GM21717 (cell line): ENCODE measurements at regions not wholly inside any gene's neighbourhood (a gene's known extent, or its start where the extent isn't known, plus 50 kb on each side); places are given as distances from the start of the nearest gene placed in this dataset.

Experiments
- ATAC-seq: cut with Tn5 transposase; IDR thresholded peaks from one replicate; pipeline ENCODE4 v1.9.1; 2021; ENCODE audit warnings: mild to moderate bottlenecking, moderate library complexity; ENCODE audit not compliant: unreplicated experiment

- no peak for ATAC-seq
These were observed 1726.1 kb upstream of the RAG2 start for GRCh38 chr11:38323961-38324761.

- ATAC-seq: no peak
These were observed 1717.1 kb upstream of the RAG2 start for GRCh38 chr11:38315151-38315550.

- ATAC-seq: no peak
These were observed 1709.4 kb upstream of the RAG2 start for GRCh38 chr11:38307455-38307854.

GRCh38 chr11:38305682-38306081 lies 1707.6 kb upstream of the RAG2 start:
- ATAC-seq: no peak

- ATAC-seq: no peak
These were observed 1706.9 kb upstream of the RAG2 start for GRCh38 chr11:38304926-38305325.

DNA sequence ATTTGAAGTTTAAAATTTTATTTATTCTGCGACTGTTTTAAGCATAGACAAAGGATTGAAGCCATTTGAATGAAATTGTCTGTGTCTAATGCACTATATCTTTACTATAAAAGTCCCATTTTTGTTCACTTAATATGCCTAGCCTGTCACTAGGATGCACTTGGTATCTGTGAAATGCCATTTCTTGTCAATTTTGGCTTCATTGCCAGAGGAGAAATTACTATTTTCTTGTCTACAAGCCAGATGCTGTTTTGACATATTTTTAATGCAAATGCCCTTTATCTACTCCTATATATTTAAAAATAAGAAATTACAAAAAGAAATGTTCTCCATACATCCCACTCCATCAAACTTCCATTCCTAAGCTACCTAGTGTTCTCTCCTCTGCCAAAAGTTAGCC lies 1704.5 kb upstream of the RAG2 start:
- no peak for ATAC-seq

DNA sequence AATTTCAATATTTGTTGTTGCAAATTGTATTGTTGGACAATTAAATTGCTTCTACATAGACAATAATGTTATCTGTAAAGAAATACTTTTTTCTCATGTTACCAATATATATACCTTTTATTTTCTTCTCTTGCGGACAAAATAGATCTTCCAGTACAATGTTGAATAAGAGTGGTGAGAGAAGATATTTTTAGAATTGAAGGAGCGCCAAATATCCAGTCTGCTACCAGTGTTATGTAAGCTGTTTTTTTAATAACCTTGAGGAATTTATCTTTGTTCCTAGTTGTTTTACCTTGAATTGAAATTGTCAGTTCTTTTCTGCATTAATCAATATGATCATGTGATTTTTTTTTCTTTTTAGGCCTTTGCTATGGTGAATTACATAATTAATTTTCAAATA lies 1702.5 kb upstream of the RAG2 start:
- no peak for ATAC-seq

GRCh38 chr11:38296211-38296776 lies 1698.3 kb upstream of the RAG2 start:
- ATAC-seq: no peak

- ATAC-seq: no peak
These were observed 1684.7 kb upstream of the RAG2 start for GRCh38 chr11:38282718-38283117.

DNA sequence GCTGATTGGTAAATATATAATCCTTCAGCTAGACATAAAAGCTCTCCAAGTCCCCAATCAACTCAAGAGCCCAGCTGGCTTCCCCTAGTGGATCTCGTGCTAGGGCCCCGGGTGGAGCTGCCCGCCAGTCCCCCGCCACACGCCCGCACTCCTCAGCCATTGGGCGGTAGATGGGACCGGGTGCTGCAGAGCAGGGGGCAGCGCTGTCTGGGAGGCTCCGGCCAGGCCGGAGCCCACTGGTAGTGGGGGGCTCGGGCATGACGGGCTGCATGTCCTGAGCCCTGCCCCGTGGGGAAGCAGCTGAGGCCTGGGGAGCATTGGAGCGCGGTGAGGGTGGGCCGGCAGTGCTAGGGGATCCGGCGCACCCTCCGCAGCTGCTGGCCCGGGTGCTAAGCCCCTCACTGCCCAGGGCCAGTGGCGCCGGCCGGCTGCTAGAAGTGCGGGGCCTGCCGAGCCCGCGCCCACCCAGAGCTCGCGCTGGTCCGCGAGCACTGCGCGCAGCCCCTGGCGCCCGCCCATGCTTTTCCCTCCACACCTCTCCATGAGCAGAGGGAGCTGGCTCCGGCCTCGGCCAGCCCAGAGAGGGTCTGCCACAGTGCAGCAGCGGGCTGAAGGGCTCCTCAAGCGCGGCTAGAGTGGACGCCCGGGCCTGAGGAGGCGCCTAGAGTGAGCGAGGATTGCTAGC lies 1680.6 kb upstream of the RAG2 start:
- ATAC-seq: no peak

DNA sequence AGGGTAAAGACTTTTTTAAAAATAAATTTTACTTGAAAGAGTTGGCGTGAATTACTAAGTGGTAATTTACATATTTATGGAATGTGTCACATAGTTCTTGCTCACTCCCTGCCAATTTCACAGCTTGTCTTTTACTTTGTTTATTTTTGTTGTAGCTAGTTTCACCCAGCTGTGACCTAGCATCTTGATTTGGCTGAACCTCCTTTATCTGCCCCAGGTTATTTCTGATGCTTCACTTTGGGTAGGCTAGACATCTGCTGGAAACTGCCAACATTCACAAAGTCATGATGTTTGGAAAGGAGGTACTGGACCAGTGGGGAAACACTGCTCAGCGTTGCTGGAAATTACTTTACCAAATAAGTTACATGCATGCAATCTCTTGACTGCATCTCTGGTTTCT lies 1676.0 kb upstream of the RAG2 start:
- no peak for ATAC-seq

DNA sequence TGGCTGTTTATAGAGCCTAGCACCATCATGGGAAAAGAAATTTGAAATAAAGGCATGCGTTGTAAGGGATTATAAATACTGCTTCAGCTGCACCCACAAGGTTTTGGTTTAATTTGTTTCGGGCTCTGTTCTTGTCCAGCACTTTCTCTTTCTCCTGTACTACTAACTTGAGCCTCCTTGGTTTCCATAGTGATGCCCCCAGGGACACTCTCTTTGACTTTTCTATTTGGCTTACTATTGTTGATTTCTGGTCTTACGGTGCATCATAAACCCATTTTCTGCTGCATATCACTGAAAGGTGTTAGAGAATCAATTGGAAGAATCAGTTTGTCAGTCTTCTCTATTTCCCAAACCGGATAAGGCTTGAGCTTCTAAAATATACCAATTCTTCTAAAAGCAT lies 1674.3 kb upstream of the RAG2 start:
- ATAC-seq: no peak

DNA sequence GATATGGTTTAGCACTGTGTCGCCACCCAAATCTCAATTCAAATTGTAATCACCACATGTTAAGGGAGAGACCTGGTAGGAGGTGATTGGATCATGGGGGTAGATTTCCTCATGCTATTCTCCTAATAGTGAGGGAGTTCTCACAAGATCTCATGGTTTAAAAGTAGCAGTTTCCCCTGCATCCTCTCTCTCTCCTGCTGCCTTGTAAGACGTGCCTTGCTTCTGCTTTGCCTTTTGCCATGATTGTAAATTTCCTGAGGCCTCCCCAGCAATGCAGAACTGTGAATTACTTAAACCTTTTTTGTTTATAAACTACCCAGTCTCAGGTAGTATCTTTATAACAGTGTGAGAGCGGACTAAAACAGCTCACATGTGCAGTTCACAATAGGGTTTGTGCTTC lies 1668.7 kb upstream of the RAG2 start:
- no peak for ATAC-seq

DNA sequence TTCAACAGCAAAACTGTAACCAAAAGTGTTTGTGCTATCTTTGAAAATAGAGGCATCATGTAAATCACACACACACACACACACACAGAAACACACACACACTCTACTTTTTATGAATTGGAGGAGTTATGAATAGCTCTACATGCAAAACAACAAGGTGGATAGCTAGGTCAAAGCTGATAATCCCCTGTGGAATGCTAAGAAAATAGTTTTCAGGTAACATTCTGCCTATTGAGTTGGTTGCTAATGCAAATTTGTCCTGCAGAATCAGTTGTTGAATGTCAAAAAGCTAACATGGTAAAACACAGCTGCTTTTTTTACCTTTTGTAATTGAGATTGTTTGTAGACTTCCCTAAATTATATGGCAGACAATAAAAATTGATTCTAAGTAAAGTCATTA lies 1658.4 kb upstream of the RAG2 start:
- ATAC-seq: no peak

DNA sequence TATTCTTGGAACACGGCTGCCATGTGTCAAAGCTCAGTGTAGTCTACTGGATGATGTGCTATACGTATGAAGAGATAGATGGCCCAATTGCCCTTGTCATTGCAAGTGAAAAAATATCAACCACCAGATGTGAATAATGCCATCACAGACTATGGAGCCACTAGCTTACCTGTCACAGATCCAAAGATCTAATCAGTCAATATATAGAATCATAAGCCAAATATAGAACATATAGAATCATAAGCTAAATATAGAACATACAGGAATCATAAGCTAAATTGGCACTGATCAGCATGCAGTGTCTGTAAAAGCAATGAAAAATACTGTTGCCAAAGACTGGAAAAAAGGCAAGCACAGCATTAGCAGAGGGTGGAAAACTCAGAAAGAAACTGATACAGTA lies 1656.9 kb upstream of the RAG2 start:
- no peak for ATAC-seq

GRCh38 chr11:38252620-38253019 lies 1654.6 kb upstream of the RAG2 start:
- ATAC-seq: no peak

GRCh38 chr11:38246451-38246850 lies 1648.4 kb upstream of the RAG2 start:
- no peak for ATAC-seq

DNA sequence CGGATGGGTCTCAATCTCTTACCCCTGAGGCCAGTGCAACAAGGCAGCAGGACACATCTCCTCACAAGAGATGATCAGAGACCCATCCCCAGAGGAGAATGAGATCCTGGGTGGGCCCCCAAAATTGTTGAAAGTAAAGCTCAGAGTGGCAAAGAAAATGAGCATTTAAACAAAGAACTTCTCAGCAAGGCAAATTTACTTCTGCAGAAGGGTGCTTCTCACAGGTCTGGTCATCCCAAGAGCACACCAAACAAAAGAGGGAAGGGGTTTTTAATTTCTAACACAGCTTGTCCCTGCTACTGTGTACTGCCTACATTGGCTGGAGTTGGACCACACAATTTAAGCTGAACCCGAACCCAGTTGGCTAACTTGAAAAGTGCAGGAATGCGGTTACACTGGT lies 1628.6 kb upstream of the RAG2 start:
- no peak for ATAC-seq

GRCh38 chr11:38221295-38221694 lies 1623.3 kb upstream of the RAG2 start:
- ATAC-seq: no peak

- ATAC-seq: no peak
These were observed 1621.6 kb upstream of the RAG2 start for GRCh38 chr11:38219636-38220035.

- no peak for ATAC-seq
These were observed 1610.9 kb upstream of the RAG2 start for GRCh38 chr11:38208951-38209350.

- ATAC-seq: no peak
These were observed 1608.6 kb upstream of the RAG2 start for GRCh38 chr11:38206663-38207062.
